AG09309 (cell line): ENCODE measurements at regions not wholly inside any gene's neighbourhood (a gene's known extent, or its start where the extent isn't known, plus 50 kb on each side); places are given as distances from the start of the nearest gene placed in this dataset.

Experiments used
- DNase-seq: peaks from one replicate; pipeline ENCODE4 v3.0.0-alpha.2; 2010; ENCODE audit warnings: low read depth
- H3K4me3 ChIP-seq: 2 replicates; pipeline ENCODE4 v1.5.1; 2011; ENCODE audit warnings: mild to moderate bottlenecking, low read depth, low read length, moderate library complexity; ENCODE audit not compliant: control insufficient read depth
- TF ChIP-seq, protein P1 (sequence below): IDR thresholded peaks from 2 replicates; pipeline ENCODE4 v1.5.1; 2011; ENCODE audit warnings: mild to moderate bottlenecking, low read depth, low read length, inconsistent platforms; ENCODE audit not compliant: insufficient read depth, control insufficient read depth; ENCODE audit errors: missing control alignments

DNA sequence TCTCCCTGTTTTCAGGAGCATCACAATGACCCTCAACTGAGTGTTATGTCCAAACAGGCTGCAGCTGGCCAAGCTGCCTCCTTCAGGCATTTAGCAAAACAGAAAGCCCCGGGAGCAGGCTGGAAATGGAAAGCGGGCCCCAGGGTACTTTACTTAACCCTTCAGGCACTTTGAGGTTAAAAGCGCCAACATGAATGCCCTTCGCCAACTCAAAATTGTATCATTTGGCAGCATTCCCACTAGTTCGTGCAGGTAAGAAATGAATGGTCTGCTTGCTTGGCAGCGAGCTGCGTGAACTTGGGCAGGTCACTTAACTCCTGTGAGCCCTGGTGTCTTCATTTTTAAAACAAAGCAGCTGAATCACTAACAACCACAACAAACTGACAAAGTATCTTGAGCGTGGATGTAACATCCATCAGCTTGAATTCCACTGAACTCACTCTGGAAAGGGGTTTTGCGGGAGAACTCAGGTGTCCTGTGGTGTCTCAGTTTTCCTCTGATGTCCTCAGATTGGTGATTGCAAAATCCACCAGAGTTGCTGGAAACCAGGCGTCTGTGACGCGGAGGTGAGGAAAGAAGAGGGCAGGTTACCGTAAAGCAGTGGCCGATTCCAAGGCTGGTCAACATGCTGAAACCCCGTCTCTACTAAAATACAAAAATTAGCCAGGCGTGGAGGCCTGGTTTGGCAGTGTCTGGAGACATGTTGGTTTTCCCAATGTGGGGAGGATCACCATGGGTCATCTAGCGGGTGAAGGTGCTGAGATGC, 118.8 kb upstream of the ZNF217 start:
- TF ChIP-seq, protein P1, sequence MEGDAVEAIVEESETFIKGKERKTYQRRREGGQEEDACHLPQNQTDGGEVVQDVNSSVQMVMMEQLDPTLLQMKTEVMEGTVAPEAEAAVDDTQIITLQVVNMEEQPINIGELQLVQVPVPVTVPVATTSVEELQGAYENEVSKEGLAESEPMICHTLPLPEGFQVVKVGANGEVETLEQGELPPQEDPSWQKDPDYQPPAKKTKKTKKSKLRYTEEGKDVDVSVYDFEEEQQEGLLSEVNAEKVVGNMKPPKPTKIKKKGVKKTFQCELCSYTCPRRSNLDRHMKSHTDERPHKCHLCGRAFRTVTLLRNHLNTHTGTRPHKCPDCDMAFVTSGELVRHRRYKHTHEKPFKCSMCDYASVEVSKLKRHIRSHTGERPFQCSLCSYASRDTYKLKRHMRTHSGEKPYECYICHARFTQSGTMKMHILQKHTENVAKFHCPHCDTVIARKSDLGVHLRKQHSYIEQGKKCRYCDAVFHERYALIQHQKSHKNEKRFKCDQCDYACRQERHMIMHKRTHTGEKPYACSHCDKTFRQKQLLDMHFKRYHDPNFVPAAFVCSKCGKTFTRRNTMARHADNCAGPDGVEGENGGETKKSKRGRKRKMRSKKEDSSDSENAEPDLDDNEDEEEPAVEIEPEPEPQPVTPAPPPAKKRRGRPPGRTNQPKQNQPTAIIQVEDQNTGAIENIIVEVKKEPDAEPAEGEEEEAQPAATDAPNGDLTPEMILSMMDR, result no peak
- no peak overlapping the region for H3K4me3 ChIP-seq
- DNase-seq, result no peak

DNA sequence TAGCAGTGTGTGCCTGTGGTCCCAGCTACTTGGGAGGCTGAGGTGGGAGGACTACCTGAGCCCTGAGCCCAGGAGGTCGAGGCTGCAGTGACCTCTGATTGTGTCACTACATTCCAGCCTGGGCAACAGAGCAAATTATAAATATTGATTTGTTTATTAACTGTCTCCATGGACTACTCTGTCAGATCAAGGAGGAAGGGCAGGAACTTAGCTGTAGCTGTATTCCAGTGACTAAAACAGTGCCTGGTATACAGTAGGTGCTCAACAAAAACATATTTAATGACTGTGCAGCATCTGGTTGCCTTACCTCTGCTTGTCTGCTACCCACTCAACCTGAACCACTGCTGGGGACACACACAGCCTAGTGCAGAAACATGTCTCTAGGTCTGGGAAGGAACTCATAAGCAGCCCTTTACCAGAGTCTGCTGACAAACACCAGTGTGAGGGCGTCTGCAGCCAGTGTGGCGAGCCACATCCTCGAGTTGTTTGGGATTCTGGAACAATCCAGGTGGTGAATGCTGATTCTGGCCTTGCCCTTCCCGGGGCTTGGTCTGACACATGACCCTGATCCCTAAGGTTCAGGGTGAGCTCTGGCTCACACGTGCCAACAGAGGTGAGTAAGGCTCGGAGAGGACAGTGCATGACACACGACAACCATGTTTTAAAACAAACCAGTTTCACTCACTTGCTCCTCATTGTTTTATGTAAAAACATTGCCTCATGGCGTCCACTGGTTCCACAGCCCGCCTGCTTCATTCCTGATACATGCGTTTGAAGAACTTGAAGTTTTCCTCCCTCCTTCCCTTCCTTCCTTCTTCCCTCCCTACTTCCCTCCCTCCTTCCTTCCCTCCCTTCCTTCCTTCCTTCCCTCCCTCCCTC, 117.9 kb upstream of the ZNF217 start:
- no peak for DNase-seq
- TF ChIP-seq, protein P1, result no peak
- no peak overlapping the region for H3K4me3 ChIP-seq

DNA sequence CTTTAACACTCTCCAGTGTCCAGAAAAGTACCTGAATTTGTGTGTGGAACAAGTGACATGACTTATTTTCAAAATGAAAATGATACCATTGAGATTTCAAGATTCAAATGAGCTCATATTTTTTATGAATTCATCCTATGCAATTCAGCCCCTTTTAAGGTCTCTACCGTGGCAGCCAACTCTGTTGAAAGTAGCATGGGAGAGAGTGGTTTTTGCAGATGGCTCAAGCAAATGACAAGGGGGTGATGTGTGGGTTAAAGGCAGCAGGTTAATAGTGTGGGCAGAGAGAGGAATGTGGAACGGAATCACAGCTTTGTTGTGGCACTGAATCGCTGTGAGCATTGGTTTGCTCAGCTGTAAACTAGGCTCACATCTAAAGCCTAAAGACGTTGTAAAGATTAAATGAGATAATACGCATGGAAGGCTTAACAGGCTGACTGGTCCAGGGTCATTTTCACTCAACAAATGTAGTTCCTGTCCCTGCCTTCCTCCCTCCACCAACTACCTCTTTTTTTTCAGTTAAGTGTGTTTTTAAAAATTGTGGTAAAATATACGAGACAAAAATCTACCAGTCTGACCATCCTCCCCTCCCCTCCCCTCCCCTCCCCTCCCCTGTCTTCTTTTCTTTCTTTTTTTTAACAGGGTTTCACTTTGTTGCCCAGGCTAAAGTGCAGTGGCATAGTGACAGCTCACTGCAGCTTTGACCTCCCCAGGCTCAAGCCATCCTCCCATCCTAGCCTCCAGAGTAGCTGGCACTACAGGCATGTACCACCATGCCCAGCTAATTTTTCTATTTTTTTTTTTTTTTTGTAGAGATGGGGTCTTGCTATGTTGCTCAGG, 114.7 kb upstream of the ZNF217 start:
- H3K4me3 ChIP-seq, result no peak overlapping the region
- DNase-seq, result peak; percentile 94
- TF ChIP-seq, protein P1, result no peak

DNA sequence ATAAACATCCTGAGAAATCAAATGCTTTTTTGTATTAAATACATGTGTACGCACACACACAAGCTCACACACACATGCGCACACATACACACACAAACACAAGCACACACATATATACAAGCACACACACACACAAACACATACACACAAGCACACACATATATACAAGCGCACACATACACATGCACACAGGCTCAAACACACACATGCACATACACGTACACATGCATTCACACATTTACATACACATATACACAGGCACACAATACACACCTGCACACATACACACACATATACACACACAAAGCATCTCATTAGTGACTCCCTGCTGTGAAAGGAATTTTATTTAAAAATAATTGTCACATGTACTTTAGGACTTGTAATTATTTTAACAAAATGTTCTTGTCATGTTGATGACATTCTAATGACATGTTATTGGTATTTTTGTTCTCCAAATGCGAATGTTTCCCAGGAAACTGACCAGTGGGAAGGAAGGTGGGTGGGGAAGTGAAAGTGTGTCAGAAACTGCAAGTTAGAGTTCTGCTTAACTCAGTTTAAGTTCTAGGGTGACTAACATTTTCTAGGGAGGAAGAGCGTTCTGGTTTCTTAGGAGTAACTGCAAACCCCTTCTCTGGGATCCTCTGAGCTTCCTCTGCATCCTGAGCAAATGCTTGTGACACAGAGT, 113.9 kb upstream of the ZNF217 start:
- DNase-seq, result no peak
- TF ChIP-seq, protein P1, result no peak
- no peak overlapping the region for H3K4me3 ChIP-seq

DNA sequence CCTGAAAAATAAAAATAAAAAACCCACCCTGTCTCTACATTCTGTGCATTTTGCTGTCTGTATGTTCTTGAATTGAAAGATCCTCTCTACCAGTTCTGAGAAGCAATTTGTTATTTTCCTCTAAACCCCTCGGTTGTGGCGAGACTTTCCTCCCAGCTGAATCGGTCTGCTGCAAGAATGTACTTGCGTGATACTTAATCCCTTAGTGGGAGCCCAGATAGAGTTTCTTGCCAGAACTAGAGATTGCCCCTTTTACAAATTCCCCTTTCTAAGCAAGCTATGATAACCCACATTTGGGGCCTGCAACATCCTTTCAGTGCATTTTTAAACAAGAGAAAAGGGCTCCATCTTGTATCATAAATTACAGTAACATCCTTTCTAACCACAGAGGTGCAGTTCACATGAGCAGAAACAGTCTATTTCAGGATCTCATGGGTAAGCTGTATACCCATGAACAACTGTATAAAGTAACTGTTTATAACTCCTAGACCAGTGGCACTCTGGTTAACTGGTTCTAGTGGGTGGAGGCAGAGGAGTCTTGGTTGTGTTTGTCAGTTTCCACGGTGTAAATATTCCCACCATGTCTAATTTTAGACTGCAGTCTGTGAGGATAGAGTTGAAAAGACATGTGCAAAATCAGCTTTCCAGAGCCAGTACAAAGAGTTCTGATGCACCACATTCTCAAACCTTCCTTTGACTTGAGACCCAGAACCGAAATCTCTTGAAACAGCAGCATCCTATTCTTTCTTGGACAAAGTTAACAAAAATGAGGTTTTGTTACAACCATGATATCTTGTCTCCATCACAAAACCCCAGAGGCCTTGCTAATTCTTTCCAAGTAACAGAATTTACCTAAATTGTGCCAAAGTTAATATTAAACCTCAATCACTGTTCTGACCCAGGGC, 113.1 kb upstream of the ZNF217 start:
- TF ChIP-seq, protein P1, result no peak
- DNase-seq, result peak; percentile 83
- H3K4me3 ChIP-seq, result no peak overlapping the region
